ENCODE measurements at regions not wholly inside any gene's neighbourhood (a gene's known extent, or its start where the extent isn't known, plus 50 kb on each side); places are given as distances from the start of the nearest gene placed in this dataset.

GRCh38 chr2:146138820-146139219 lies 1618.9 kb upstream of the ZEB2 start:
- H3K79me2 ChIP-seq (ENCODE audit: low read length): no peaks in the 10 kb centered on the region
- no peak for ATAC-seq
- H3K9me2 ChIP-seq (replicated peaks; ENCODE audit: low read length): no peaks in the 10 kb centered on the region; the same call in 1 of the 2 replicates
- no peaks in the 10 kb centered on the region for H3F3A ChIP-seq (ENCODE audit: low read length, unreplicated experiment)
- no peak overlapping the region for H3K27ac ChIP-seq (ENCODE audit: low read length)
- no peaks in the 10 kb centered on the region for H3K27me3 ChIP-seq (ENCODE audit: low read length)
- no peak for DNase-seq
- intact Hi-C loops (cut with micrococcal nuclease): no loop called here
- no peak overlapping the region for H3K4me3 ChIP-seq (ENCODE audit: low read length)
- H3K9me3 ChIP-seq (ENCODE audit: low read length): no peaks in the 10 kb centered on the region
- no peak overlapping the region for H3K4me2 ChIP-seq (ENCODE audit: low read length)
- no peak overlapping the region for H3K9ac ChIP-seq (ENCODE audit: low read length)
- CTCF ChIA-PET: no interaction called here
- POLR2A ChIA-PET (ENCODE audit: unreplicated experiment): no interaction called here
- H3K4me1 ChIP-seq (ENCODE audit: insufficient read depth, low read length): no peaks in the 10 kb centered on the region
- H2AFZ ChIP-seq (ENCODE audit: low read length): no peak overlapping the region
- no peaks in the 10 kb centered on the region for H3K36me3 ChIP-seq (ENCODE audit: low read depth, low read length)
- TF ChIP-seq CTCF (conservative IDR thresholded peaks at IDR 0.05; ENCODE audit: low read depth, low read length) (no peak), EZH2 (IDR thresholded peaks at IDR 0.05; ENCODE audit: low read length, unreplicated experiment) (no peak), EZH2phosphoT487 (IDR thresholded peaks at IDR 0.05; ENCODE audit: borderline replicate concordance, low read length) (no peak)
- no peaks in the 10 kb centered on the region for H4K20me1 ChIP-seq (ENCODE audit: low read length)
- BruUV-seq (replicated peaks): no TSS peak

DNA sequence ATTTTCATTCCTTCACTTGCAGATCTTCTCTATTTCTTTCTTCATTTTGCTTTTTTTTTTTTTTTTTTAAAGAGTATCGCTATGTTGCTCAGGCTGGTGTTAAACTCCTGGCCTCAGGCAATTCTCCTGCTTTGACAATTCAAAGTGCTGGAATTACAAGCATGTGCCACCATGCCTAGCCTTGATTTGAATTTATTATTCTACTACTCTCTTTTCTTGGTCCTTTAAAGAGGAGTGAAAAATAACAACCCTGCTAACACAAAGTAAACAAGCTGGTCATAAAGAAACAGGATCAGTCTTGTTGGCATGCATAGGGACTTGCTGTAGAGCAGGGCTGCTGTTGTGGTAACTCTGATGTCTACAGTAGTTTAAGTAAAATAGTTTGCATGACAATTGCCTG lies 1615.3 kb upstream of the ZEB2 start:
- ATAC-seq (no peak), DNase-seq (no peak)
- Histone ChIP-seq H3K36me3 (ENCODE audit: low read depth, low read length) (no peaks in the 10 kb centered on the region), H3K79me2 (ENCODE audit: low read length) (no peaks in the 10 kb centered on the region), H3K9ac (ENCODE audit: low read length) (no peak overlapping the region), H2AFZ (ENCODE audit: low read length) (no peak overlapping the region), H3K4me1 (ENCODE audit: insufficient read depth, low read length) (peaks cover 12% of the 10 kb centered on the region), H3K4me3 (ENCODE audit: low read length) (no peak overlapping the region), H4K20me1 (ENCODE audit: low read length) (no peaks in the 10 kb centered on the region), H3K9me3 (ENCODE audit: low read length) (no peaks in the 10 kb centered on the region), H3F3A (ENCODE audit: low read length, unreplicated experiment) (no peaks in the 10 kb centered on the region), H3K9me2 (replicated peaks; ENCODE audit: low read length) (no peaks in the 10 kb centered on the region; the same call in 1 of the 2 replicates), H3K4me2 (ENCODE audit: low read length) (no peak overlapping the region), H3K27me3 (ENCODE audit: low read length) (no peaks in the 10 kb centered on the region), H3K27ac (ENCODE audit: low read length) (no peak overlapping the region)
- intact Hi-C loops (cut with micrococcal nuclease): no loop called here
- POLR2A ChIA-PET (ENCODE audit: unreplicated experiment): no interaction called here
- no TSS peak for BruUV-seq (replicated peaks)
- TF ChIP-seq EZH2 (IDR thresholded peaks at IDR 0.05; ENCODE audit: low read length, unreplicated experiment) (no peak), CTCF (conservative IDR thresholded peaks at IDR 0.05; ENCODE audit: low read depth, low read length) (no peak), EZH2phosphoT487 (IDR thresholded peaks at IDR 0.05; ENCODE audit: borderline replicate concordance, low read length) (no peak)
- CTCF ChIA-PET: no interaction called here

GRCh38 chr2:146131785-146132184 lies 1611.9 kb upstream of the ZEB2 start:
- Histone ChIP-seq H3K9me3 (ENCODE audit: low read length) (no peaks in the 10 kb centered on the region), H3K4me2 (ENCODE audit: low read length) (no peak overlapping the region; the same call in 1 of the 2 replicates), H3K36me3 (ENCODE audit: low read depth, low read length) (no peaks in the 10 kb centered on the region), H4K20me1 (ENCODE audit: low read length) (no peaks in the 10 kb centered on the region), H3K27me3 (ENCODE audit: low read length) (no peaks in the 10 kb centered on the region), H2AFZ (ENCODE audit: low read length) (no peak overlapping the region), H3K4me3 (ENCODE audit: low read length) (no peak overlapping the region), H3K4me1 (ENCODE audit: insufficient read depth, low read length) (peaks cover 12% of the 10 kb centered on the region), H3K9ac (ENCODE audit: low read length) (no peak overlapping the region), H3K9me2 (replicated peaks; ENCODE audit: low read length) (no peaks in the 10 kb centered on the region; the same call in 1 of the 2 replicates), H3F3A (ENCODE audit: low read length, unreplicated experiment) (no peaks in the 10 kb centered on the region), H3K79me2 (ENCODE audit: low read length) (no peaks in the 10 kb centered on the region), H3K27ac (ENCODE audit: low read length) (no peak overlapping the region)
- intact Hi-C loops (cut with micrococcal nuclease): no loop called here
- ChIA-PET POLR2A (ENCODE audit: unreplicated experiment) (no interaction called here), CTCF (no interaction called here)
- TF ChIP-seq EZH2phosphoT487 (IDR thresholded peaks at IDR 0.05; ENCODE audit: borderline replicate concordance, low read length) (no peak), EZH2 (IDR thresholded peaks at IDR 0.05; ENCODE audit: low read length, unreplicated experiment) (no peak), CTCF (conservative IDR thresholded peaks at IDR 0.05; ENCODE audit: low read depth, low read length) (no peak)
- no peak for DNase-seq
- BruUV-seq (replicated peaks): no TSS peak
- no peak for ATAC-seq

Measured in PC-3 (cell line).